ENCODE measurements at regions not wholly inside any gene's neighbourhood (a gene's known extent, or its start where the extent isn't known, plus 50 kb on each side); places are given as distances from the start of the nearest gene placed in this dataset.

DNA sequence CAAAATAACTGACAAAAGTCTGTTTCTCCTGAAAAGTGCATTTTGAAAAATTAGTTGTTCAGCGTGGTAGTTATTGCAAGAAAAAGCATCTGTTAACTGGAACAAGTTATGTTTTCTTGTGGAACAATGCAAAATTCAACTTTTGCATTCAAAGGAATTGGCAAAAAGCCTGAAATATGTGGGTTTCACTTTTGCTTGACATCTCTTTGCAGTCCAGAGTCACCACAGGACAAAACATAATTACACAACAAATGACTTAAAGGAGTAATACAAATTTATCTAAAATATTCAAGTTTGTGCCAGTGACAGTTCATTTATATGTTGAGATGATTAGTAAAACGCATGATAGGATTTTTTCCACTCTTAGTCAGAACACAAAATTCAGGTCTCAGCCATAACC, 96.3 kb upstream of the P2RY1 start:
- TF ChIP-seq POLR2A (IDR thresholded peaks at IDR 0.05), result no peak
- no peak for TF ChIP-seq POLR2AphosphoS5 (IDR thresholded peaks at IDR 0.05)
